ENCODE measurements at regions not wholly inside any gene's neighbourhood (a gene's known extent, or its start where the extent isn't known, plus 50 kb on each side); places are given as distances from the start of the nearest gene placed in this dataset.

GRCh38 chr4:165628572-165628971 lies 244.5 kb upstream of the TLL1 start:
- TF ChIP-seq CTCF (conservative IDR thresholded peaks at IDR 0.05), result no peak
- TF ChIP-seq ZFX (IDR thresholded peaks at IDR 0.05), result no peak
